ENCODE measurements at regions not wholly inside any gene's neighbourhood (a gene's known extent, or its start where the extent isn't known, plus 50 kb on each side); places are given as distances from the start of the nearest gene placed in this dataset.

- TF ChIP-seq JUND (IDR thresholded peaks at IDR 0.05) (no peak), ATF3 (IDR thresholded peaks at IDR 0.05) (no peak), RAD21 (IDR thresholded peaks at IDR 0.05) (no peak), HNF4A (conservative IDR thresholded peaks at IDR 0.05) (no peak)
- Histone ChIP-seq H3K27ac (ENCODE audit: low read depth in 1 of 2, low read length in 2 of 2) (no peak overlapping the region), H3K9ac (ENCODE audit: low read depth in 1 of 2, low read length in 2 of 2) (no peak overlapping the region), H3K9me3 (ENCODE audit: control insufficient read depth in 4 of 4, low read length in 3 of 4) (peaks cover 0 to 2% (median 0%) of the 10 kb centered on the region in 4 donors), H3K4me1 (ENCODE audit: control insufficient read depth in 4 of 4, insufficient read depth in 4 of 4, low read length in 3 of 4) (peaks cover 1 to 23% (median 10%) of the 10 kb centered on the region in 4 donors), H3K27me3 (ENCODE audit: control insufficient read depth in 4 of 4, insufficient read depth in 4 of 4, low read length in 3 of 4) (no peaks in the 10 kb centered on the region), H3K36me3 (ENCODE audit: control insufficient read depth in 4 of 4, insufficient read depth in 3 of 4, low read depth in 1 of 4, low read length in 3 of 4) (no peaks in the 10 kb centered on the region), H3K4me3 (ENCODE audit: low read depth in 1 of 3, low read length in 3 of 3) (no peak overlapping the region)
- WGBS, result 62% methylated on average over 4 of the region's 4 CpGs
- no peak for DNase-seq (ENCODE audit: low spot score)
Measured at GRCh38 chr9:567128-567746, 274.3 kb upstream of the DMRT1 start.

GRCh38 chr9:567747-568305, 273.7 kb upstream of the DMRT1 start:
- H3K4me1 ChIP-seq (ENCODE audit: control insufficient read depth in 4 of 4, insufficient read depth in 4 of 4, low read length in 3 of 4), result peaks cover 1 to 23% (median 10%) of the 10 kb centered on the region in 4 donors
- H3K9ac ChIP-seq (ENCODE audit: low read depth in 1 of 2, low read length in 2 of 2), result no peak overlapping the region
- WGBS, result 43% methylated on average over 3 of the region's 3 CpGs
- H3K4me3 ChIP-seq (ENCODE audit: low read depth in 1 of 3, low read length in 3 of 3), result no peak overlapping the region
- no peaks in the 10 kb centered on the region for H3K27me3 ChIP-seq (ENCODE audit: control insufficient read depth in 4 of 4, insufficient read depth in 4 of 4, low read length in 3 of 4)
- DNase-seq (ENCODE audit: low spot score), result no peak
- peaks cover 0 to 2% (median 0%) of the 10 kb centered on the region in 4 donors for H3K9me3 ChIP-seq (ENCODE audit: control insufficient read depth in 4 of 4, low read length in 3 of 4)
- H3K27ac ChIP-seq (ENCODE audit: low read depth in 1 of 2, low read length in 2 of 2), result no peak overlapping the region
- TF ChIP-seq RXRA (IDR thresholded peaks at IDR 0.05) (peak in 1 of 2 donors; percentile 12), HNF4A (conservative IDR thresholded peaks at IDR 0.05) (peak; percentile 23 to 60), FOXA2 (IDR thresholded peaks at IDR 0.05) (no peak)
- no peaks in the 10 kb centered on the region for H3K36me3 ChIP-seq (ENCODE audit: control insufficient read depth in 4 of 4, insufficient read depth in 3 of 4, low read depth in 1 of 4, low read length in 3 of 4)

- no peak overlapping the region for H3K27ac ChIP-seq (ENCODE audit: low read depth in 1 of 2, low read length in 2 of 2)
- no peak overlapping the region for H3K9ac ChIP-seq (ENCODE audit: low read depth in 1 of 2, low read length in 2 of 2)
- no peak for DNase-seq (ENCODE audit: low spot score)
- H3K36me3 ChIP-seq (ENCODE audit: control insufficient read depth in 4 of 4, insufficient read depth in 3 of 4, low read depth in 1 of 4, low read length in 3 of 4), result no peaks in the 10 kb centered on the region
- peaks cover 1 to 23% (median 10%) of the 10 kb centered on the region in 4 donors for H3K4me1 ChIP-seq (ENCODE audit: control insufficient read depth in 4 of 4, insufficient read depth in 4 of 4, low read length in 3 of 4)
- H3K4me3 ChIP-seq (ENCODE audit: low read depth in 1 of 3, low read length in 3 of 3), result no peak overlapping the region
- TF ChIP-seq HNF4G (IDR thresholded peaks at IDR 0.05) (no peak), EGR1 (IDR thresholded peaks at IDR 0.05; ENCODE audit: low read depth in 2 of 2) (no peak), GABPA (IDR thresholded peaks at IDR 0.05 in 1 of 2, conservative IDR thresholded peaks at IDR 0.05 in 1 of 2) (no peak), ATF3 (IDR thresholded peaks at IDR 0.05) (no peak), CTCF (IDR thresholded peaks at IDR 0.05; ENCODE audit: low read depth, low read length, missing input control) (no peak), NR2F2 (IDR thresholded peaks at IDR 0.05) (no peak), RAD21 (IDR thresholded peaks at IDR 0.05) (no peak), HNF4A (conservative IDR thresholded peaks at IDR 0.05) (no peak), ZBTB33 (IDR thresholded peaks at IDR 0.05) (no peak), FOXA1 (IDR thresholded peaks at IDR 0.05) (no peak), JUND (IDR thresholded peaks at IDR 0.05) (no peak), SP1 (IDR thresholded peaks at IDR 0.05) (no peak)
- 83% methylated on average over 3 of the region's 3 CpGs for WGBS
- no peaks in the 10 kb centered on the region for H3K27me3 ChIP-seq (ENCODE audit: control insufficient read depth in 4 of 4, insufficient read depth in 4 of 4, low read length in 3 of 4)
- peaks cover 0 to 2% (median 0%) of the 10 kb centered on the region in 4 donors for H3K9me3 ChIP-seq (ENCODE audit: control insufficient read depth in 4 of 4, low read length in 3 of 4)
Measured at GRCh38 chr9:569296-569695, 272.2 kb upstream of the DMRT1 start.
